ENCODE measurements at regions not wholly inside any gene's neighbourhood (a gene's known extent, or its start where the extent isn't known, plus 50 kb on each side); places are given as distances from the start of the nearest gene placed in this dataset.

DNA sequence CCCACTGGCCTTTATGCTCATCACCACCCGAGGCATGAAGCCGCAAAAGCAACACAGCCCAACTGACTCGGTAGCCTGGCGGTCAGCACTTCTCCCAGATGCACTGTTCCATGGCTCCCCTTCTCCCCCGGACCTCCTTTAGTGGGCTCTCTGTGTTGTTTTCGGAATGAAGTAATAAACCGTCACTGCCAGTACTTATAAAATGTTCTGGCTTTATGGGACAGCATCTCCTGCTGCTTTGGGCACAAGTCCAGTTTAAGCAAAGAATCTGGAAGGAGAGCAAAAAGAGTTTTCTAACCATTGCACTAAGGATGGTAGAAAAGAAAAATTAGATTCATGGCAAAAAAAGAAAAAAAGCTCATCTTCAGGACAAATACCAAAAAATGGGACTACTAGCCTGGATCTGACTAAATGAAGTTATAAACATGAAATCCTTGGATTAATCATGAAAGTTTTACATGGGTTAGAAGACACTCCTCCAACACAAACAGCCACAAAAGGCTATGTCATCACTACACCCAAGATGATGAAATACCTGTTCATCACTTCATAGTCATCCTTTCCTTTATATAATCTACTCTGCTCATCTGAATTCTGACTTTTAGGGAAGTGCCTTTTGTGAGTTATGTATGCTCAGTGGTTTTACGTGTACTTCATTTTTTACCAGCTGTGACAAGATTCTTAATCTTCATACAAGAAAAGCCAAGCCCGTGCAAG, 89.5 kb upstream of the UBE2E2 start:
- DNase-seq: no peak

DNA sequence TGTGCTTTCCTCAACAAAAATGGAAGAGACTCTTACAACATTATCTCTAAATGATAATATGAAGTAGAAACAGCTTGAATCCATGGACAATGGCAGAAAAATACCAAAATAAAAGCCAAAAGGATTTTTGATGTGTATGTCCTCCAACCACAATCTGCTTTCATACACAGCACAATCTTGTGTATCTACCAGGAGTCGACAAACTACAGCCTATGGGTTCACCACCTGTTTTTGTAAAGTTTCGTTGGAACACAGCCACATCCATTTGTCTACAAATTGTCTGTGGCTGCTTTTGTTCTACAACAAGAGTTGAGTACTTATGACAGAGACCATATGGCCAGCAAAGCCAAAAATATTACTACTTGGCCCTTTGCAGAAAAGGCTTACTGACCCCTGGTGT, 88.7 kb upstream of the UBE2E2 start:
- WGBS, 2 donors: 60 to 81% methylated on average over 2 of the region's 2 CpGs
- H3K27me3 ChIP-seq: no peaks in the 10 kb centered on the region
- no peaks in the 10 kb centered on the region for H3K4me1 ChIP-seq
- H3K4me3 ChIP-seq: no peak overlapping the region
- no peaks in the 10 kb centered on the region for H3K9me3 ChIP-seq
- intact Hi-C loops (cut with DNase I): no loop called here
- ATAC-seq (no peak), DNase-seq (no peak)
- no peaks in the 10 kb centered on the region for H3K36me3 ChIP-seq (replicated peaks in 1 of 2; ENCODE audit: insufficient read depth in 1 of 2, low read depth in 2 of 2)
- TF ChIP-seq, protein P1, sequence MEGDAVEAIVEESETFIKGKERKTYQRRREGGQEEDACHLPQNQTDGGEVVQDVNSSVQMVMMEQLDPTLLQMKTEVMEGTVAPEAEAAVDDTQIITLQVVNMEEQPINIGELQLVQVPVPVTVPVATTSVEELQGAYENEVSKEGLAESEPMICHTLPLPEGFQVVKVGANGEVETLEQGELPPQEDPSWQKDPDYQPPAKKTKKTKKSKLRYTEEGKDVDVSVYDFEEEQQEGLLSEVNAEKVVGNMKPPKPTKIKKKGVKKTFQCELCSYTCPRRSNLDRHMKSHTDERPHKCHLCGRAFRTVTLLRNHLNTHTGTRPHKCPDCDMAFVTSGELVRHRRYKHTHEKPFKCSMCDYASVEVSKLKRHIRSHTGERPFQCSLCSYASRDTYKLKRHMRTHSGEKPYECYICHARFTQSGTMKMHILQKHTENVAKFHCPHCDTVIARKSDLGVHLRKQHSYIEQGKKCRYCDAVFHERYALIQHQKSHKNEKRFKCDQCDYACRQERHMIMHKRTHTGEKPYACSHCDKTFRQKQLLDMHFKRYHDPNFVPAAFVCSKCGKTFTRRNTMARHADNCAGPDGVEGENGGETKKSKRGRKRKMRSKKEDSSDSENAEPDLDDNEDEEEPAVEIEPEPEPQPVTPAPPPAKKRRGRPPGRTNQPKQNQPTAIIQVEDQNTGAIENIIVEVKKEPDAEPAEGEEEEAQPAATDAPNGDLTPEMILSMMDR (IDR thresholded peaks at IDR 0.05): no peak
- TF ChIP-seq POLR2A (IDR thresholded peaks at IDR 0.05): no peak
- no peak overlapping the region for H3K27ac ChIP-seq

More for the DNA sequence above, 89.5 kb upstream of the UBE2E2 start:
- H3K9me3 ChIP-seq: no peaks in the 10 kb centered on the region
- WGBS, 2 donors: 69 to 84% methylated on average over 9 of the region's 9 CpGs
- H3K27me3 ChIP-seq: no peaks in the 10 kb centered on the region
- H3K27ac ChIP-seq: no peak overlapping the region
- no peaks in the 10 kb centered on the region for H3K36me3 ChIP-seq (replicated peaks in 1 of 2; ENCODE audit: insufficient read depth in 1 of 2, low read depth in 2 of 2)
- ATAC-seq: no peak
- intact Hi-C loops (cut with DNase I): no loop called here
- TF ChIP-seq, protein P1 (IDR thresholded peaks at IDR 0.05): no peak
- no peak for TF ChIP-seq POLR2A (IDR thresholded peaks at IDR 0.05)
- H3K4me1 ChIP-seq: no peaks in the 10 kb centered on the region
- no peak overlapping the region for H3K4me3 ChIP-seq

DNA sequence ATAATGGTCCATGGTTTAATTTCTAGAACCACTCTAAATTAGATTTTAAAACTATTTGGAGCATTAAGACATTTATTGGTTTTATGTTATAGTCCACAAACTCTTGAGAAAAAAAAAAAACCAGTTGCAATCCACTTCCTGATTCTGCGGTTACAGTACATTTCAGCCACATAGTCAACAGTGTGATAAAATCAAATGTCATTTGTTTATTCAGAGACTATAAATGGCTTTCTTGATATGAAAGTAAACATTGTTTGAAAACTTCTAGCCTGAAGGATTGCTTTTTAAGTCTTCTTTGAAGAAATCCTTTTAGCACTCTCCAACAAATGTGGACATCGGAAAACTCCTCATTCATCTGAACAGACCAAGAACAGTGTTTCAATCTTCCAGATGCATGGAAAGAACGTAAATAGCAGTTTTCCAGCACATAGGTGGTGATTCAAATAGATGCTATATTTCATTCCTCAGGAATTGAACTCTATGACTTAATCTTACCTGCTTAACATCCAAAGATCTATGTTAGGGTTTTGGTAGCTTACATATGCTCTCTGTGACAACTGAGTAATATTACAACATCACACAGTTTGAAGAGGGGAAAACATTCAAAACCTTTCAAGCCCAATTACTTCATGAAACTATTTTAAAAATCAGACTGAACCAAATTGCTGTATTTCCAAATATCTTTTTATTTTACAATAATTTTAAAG, 87.8 kb upstream of the UBE2E2 start:
- intact Hi-C loops (cut with DNase I): no loop called here
- no peak overlapping the region for H3K27ac ChIP-seq
- no peak for ATAC-seq

DNA sequence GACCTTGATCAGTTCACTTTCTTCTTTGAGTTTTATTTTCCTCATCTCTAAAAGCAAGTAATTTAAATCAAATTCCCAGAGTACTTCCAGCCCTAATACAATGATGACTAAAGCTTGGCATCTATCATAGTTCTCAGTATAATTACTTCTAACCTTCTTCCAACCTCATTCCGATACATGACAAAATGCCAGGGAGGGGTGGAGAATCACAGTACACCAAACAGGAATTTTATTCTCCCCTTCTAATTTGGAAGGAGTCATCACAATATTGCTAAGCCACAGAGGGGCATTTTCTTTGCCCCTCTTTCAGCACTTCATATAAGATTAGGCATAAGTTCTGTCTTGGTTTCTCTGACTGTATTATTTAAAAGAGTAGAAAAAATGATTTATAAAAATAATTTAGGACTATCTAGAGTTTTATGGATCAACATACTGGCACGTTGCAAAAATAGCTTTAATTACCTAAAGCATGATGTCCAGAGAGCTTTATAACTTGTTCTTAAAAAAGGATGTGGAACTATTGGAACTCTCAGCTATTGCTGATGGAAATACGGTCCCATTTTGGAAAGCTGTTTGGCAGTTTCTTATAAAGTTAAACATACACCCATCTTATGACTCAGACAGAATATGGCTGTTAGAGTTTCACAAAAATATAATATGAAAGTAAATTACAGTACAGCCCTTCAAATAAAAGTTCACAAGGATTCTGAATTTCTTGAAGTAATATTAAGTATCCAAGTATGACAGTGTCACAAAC, 86.9 kb upstream of the UBE2E2 start:
- Histone ChIP-seq H3K4me1 (no peaks in the 10 kb centered on the region), H3K27ac (no peak overlapping the region), H3K9me3 (no peaks in the 10 kb centered on the region), H3K27me3 (no peaks in the 10 kb centered on the region), H3K4me3 (no peak overlapping the region), H3K36me3 (replicated peaks in 1 of 2; ENCODE audit: insufficient read depth in 1 of 2, low read depth in 2 of 2) (no peaks in the 10 kb centered on the region)
- 52 to 60% methylated on average over 3 of the region's 3 CpGs for WGBS, 2 donors
- no peak for ATAC-seq
- no peak for DNase-seq
- intact Hi-C loops (cut with DNase I): no loop called here
- no peak for TF ChIP-seq POLR2A (IDR thresholded peaks at IDR 0.05)
- TF ChIP-seq, protein P1 (IDR thresholded peaks at IDR 0.05): no peak

More for the DNA sequence above, 87.8 kb upstream of the UBE2E2 start:
- no peaks in the 10 kb centered on the region for H3K27me3 ChIP-seq
- TF ChIP-seq, protein P1 (IDR thresholded peaks at IDR 0.05): no peak
- TF ChIP-seq POLR2A (IDR thresholded peaks at IDR 0.05): no peak
- no peaks in the 10 kb centered on the region for H3K4me1 ChIP-seq
- no peak overlapping the region for H3K4me3 ChIP-seq
- H3K9me3 ChIP-seq: no peaks in the 10 kb centered on the region
- H3K36me3 ChIP-seq (replicated peaks in 1 of 2; ENCODE audit: insufficient read depth in 1 of 2, low read depth in 2 of 2): no peaks in the 10 kb centered on the region
- no peak for DNase-seq
- WGBS, 2 donors: 49 to 60% methylated on average over 3 of the region's 3 CpGs
